Effector memory CD4-positive, alpha-beta T cell (primary cell): ENCODE measurements at regions not wholly inside any gene's neighbourhood (a gene's known extent, or its start where the extent isn't known, plus 50 kb on each side); places are given as distances from the start of the nearest gene placed in this dataset.
"Not testable (repeated sequence)": the region's sequence is repeated elsewhere in the genome, so short reads cannot be mapped to it uniquely, and the experiment has no call there.

Experiments used
- DNase-seq, 3 donors: peaks; one replicate each; pipeline ENCODE4 v3.0.0-alpha.2; 2020
- H3K27ac ChIP-seq: 2 replicates; pipeline ENCODE4 v1.7.0; 2013; ENCODE audit warnings: mild to moderate bottlenecking, low read length, moderate library complexity; ENCODE audit not compliant: insufficient read depth, poor library complexity, severe bottlenecking
- H3K27me3 ChIP-seq: replicated peaks from 2 replicates; pipeline ENCODE4 v1.7.0; 2013; ENCODE audit warnings: mild to moderate bottlenecking, low read length; ENCODE audit not compliant: insufficient read depth, control insufficient read depth, poor library complexity, severe bottlenecking
- H3K36me3 ChIP-seq: 2 replicates; pipeline ENCODE4 v1.7.0; 2013; ENCODE audit warnings: mild to moderate bottlenecking, low read length, moderate library complexity; ENCODE audit not compliant: control insufficient read depth, insufficient read depth
- H3K4me1 ChIP-seq: 2 replicates; pipeline ENCODE4 v1.7.0; 2013; ENCODE audit warnings: low read length, mild to moderate bottlenecking; ENCODE audit not compliant: control insufficient read depth, insufficient read depth, poor library complexity, severe bottlenecking
- H3K4me3 ChIP-seq: 2 replicates; pipeline ENCODE4 v1.7.0; 2013; ENCODE audit warnings: low read length, low read depth, mild to moderate bottlenecking; ENCODE audit not compliant: insufficient read depth, poor library complexity, severe bottlenecking
- H3K9me3 ChIP-seq: 2 replicates; pipeline ENCODE4 v1.7.0; 2013; ENCODE audit warnings: mild to moderate bottlenecking, low read length, moderate library complexity; ENCODE audit not compliant: control insufficient read depth

GRCh38 chr2:111579500-111580134, 304.4 kb downstream of the ANAPC1 start:
- not testable (repeated sequence) for H3K4me1 ChIP-seq, DNase-seq, H3K27ac ChIP-seq, H3K9me3 ChIP-seq, H3K27me3 ChIP-seq, H3K36me3 ChIP-seq, H3K4me3 ChIP-seq

GRCh38 chr2:111580616-111581015, 303.4 kb downstream of the ANAPC1 start:
- H3K27me3 ChIP-seq, H3K27ac ChIP-seq, H3K4me1 ChIP-seq, H3K4me3 ChIP-seq, DNase-seq, H3K36me3 ChIP-seq, H3K9me3 ChIP-seq: not testable (repeated sequence)

DNA sequence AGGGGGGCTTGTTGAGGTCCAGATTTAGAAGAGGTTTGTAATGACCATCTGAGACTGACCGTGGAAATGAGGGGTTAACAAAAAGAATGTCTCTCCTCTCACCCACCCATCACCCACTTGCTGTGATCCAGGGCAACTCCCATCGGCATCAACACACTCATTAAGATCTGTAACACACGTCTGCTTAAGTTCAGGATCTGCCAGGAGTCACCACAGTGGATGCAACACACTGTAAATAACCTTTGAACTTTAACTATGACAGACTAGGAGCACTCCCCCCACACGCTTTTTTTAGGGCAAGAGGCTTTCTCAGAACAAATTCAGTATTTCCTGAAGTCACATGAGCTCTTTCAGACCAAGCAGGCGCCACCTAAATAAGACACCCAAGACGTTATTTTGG, 301.9 kb downstream of the ANAPC1 start:
- not testable (repeated sequence) for H3K4me3 ChIP-seq, H3K27ac ChIP-seq, H3K36me3 ChIP-seq, DNase-seq, H3K9me3 ChIP-seq, H3K27me3 ChIP-seq, H3K4me1 ChIP-seq

GRCh38 chr2:111583480-111583879, 300.5 kb downstream of the ANAPC1 start:
- not testable (repeated sequence) for H3K27me3 ChIP-seq, DNase-seq, H3K4me3 ChIP-seq, H3K9me3 ChIP-seq, H3K36me3 ChIP-seq, H3K27ac ChIP-seq, H3K4me1 ChIP-seq

DNA sequence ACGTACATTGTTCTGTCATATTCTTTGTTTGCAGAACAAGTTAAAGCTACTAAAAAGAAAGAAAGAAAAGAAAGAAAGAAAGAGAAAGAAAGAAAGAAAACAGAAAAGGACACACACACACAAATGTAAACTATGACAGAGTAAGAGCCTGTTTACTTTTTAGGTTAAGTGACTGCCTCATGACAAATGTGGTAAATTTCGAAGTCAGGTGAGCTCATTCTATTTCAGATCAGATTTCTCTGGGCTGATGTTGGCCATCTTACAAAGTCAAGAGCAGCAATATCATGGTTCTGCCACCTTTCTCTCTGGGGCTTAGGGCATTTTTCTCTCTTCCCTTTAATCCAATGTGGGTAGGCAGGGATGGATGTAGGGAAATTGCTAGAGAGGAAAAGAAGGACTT, 299.5 kb downstream of the ANAPC1 start:
- H3K4me3 ChIP-seq, H3K27ac ChIP-seq, H3K36me3 ChIP-seq, H3K9me3 ChIP-seq, H3K27me3 ChIP-seq, DNase-seq, H3K4me1 ChIP-seq: not testable (repeated sequence)

DNA sequence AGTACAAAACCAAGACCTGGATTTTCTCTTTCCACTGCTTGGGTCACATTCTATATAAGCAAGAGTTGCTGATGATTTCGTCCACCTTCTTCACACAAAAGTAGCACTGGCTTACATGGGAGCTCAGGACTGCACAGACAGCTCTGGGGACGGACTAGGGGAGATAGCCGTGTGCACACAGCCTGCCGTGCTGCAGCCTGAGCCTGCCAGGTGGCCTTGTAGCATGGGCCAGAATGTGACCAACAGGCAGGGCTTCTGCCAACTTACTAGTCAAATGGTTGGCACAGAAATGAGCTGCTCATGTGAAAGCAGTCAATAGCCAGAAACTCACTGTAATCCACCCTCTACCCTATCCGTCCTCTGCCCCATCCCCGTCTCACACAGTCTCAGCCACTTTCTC, 299.0 kb downstream of the ANAPC1 start:
- not testable (repeated sequence) for DNase-seq, H3K4me1 ChIP-seq, H3K27ac ChIP-seq, H3K36me3 ChIP-seq, H3K9me3 ChIP-seq, H3K4me3 ChIP-seq, H3K27me3 ChIP-seq

GRCh38 chr2:111586014-111586413, 298.0 kb downstream of the ANAPC1 start:
- not testable (repeated sequence) for H3K4me3 ChIP-seq, H3K27ac ChIP-seq, H3K9me3 ChIP-seq, H3K36me3 ChIP-seq, DNase-seq, H3K4me1 ChIP-seq, H3K27me3 ChIP-seq

GRCh38 chr2:111595072-111595471, 288.9 kb downstream of the ANAPC1 start:
- not testable (repeated sequence) for H3K4me3 ChIP-seq, H3K27me3 ChIP-seq, H3K9me3 ChIP-seq, H3K4me1 ChIP-seq, DNase-seq, H3K36me3 ChIP-seq, H3K27ac ChIP-seq

DNA sequence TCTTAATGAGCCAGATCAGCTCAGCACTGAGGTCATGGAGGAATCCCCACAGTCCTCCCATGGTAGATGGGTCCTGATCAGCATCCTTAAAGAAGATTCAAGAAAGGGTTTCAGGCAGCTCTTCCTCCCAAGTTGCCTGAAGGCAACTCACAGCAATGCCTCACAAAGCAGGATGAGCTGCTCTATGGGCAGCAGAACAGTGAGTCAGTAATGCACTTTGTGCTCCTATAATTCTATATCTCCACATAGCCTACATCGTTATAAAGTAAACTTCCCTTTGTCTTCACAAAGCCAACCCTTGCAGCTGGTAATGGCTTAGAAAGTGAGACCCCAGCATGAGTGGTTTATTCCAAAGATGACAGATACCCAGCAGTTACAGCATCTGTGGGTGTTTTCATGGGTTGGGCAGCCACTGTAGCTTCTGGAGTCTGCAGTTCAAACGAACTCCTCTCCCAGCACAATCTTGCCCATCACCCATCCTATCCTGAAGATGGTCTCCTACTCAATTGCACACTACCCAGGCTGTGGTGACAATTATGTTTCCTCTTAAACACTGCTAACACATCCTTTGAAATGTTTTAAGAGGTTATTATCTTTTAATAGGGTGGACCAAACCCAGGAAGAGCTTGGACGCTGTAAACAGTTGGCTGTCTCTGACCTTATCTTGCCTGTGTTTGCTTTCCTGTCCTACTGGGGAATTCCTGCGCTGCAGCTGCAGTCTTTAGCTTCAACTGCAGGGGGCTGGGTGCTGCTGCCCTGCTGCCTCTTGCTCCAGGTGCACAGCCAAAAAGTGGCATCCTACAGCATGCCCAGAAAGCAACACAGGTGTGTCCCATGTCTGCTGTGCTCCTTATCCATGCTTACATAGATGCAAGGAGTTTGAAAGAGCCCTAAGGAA, 286.9 kb downstream of the ANAPC1 start:
- not testable (repeated sequence) for H3K27me3 ChIP-seq, H3K9me3 ChIP-seq, H3K36me3 ChIP-seq, H3K4me3 ChIP-seq, H3K27ac ChIP-seq, DNase-seq, H3K4me1 ChIP-seq

DNA sequence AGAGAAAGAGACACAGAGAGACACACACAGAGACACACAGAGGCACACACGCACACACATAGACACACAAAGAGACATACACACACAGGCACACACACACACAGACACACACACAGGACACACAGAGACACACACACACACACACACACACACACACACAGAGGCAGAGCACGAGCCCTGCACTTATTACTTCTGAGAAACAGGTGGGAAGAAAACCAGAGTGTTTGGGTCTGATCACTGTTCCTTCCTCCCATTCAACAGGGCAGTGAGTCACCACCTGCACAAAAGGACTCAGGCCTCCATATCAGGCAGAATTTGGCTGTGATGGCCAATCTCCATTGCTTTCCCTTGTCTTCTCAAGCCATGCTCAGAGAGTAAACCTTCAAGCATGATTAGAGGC, 285.0 kb downstream of the ANAPC1 start:
- H3K27ac ChIP-seq, H3K9me3 ChIP-seq, H3K36me3 ChIP-seq, H3K4me3 ChIP-seq, DNase-seq, H3K4me1 ChIP-seq, H3K27me3 ChIP-seq: not testable (repeated sequence)
